Peyer's patch (tissue), 4 donors: ENCODE measurements at regions not wholly inside any gene's neighbourhood (a gene's known extent, or its start where the extent isn't known, plus 50 kb on each side); places are given as distances from the start of the nearest gene placed in this dataset.
A peak's percentile ranks its signal among the peaks of the same experiment; 100 is the strongest.

Experiments
- DNase-seq, 3 donors: peaks; one replicate each; pipeline ENCODE4 v3.0.0-alpha.2; 2017 to 2019
- H3K27ac ChIP-seq, 4 donors: fragments of 200-600 bp; sonication (generic); one replicate each; pipeline ENCODE4 v1.5.1; 2016 to 2019
- H3K27me3 ChIP-seq, 2 donors: fragments of 200-600 bp; sonication (generic); one replicate each; pipeline ENCODE4 v1.5.1; 2019
- H3K36me3 ChIP-seq, 3 donors: fragments of 200-600 bp; sonication (generic); one replicate each; pipeline ENCODE4 v1.5.1; 2016 to 2019
- H3K4me1 ChIP-seq, 4 donors: fragments of 200-600 bp; sonication (generic); one replicate each; pipeline ENCODE4 v1.5.1; 2016 to 2019
- H3K4me3 ChIP-seq, 4 donors: fragments of 200-600 bp; sonication (generic); 1 replicate in 3 of 4; 2 replicates in 1 of 4; pipeline ENCODE4 v1.5.1; 2016 to 2019; ENCODE audit warnings: mild to moderate bottlenecking in 1 of 4
- H3K9me3 ChIP-seq, 4 donors: fragments of 200-600 bp; sonication (generic); one replicate each; pipeline ENCODE4 v1.5.1; 2016 to 2019; ENCODE audit warnings: mild to moderate bottlenecking in 1 of 4
- CTCF ChIP-seq, 6 experiments: fragments of 450-650 bp in 4 of 6; fragments of 200-600 bp in 2 of 6; sonication (generic) in 1 of 6; IDR thresholded peaks; one replicate each; pipeline ENCODE4 v1.5.1; 2017 to 2019; ENCODE audit warnings: antibody characterized with exemption in 6 of 6, mild to moderate bottlenecking in 3 of 6, moderate library complexity in 1 of 6
- POLR2A ChIP-seq, 2 donors: fragments of 450-650 bp; IDR thresholded peaks; one replicate each; pipeline ENCODE4 v1.5.1; 2017; ENCODE audit warnings: antibody characterized with exemption in 2 of 2, mild to moderate bottlenecking in 2 of 2, moderate library complexity in 2 of 2

DNA sequence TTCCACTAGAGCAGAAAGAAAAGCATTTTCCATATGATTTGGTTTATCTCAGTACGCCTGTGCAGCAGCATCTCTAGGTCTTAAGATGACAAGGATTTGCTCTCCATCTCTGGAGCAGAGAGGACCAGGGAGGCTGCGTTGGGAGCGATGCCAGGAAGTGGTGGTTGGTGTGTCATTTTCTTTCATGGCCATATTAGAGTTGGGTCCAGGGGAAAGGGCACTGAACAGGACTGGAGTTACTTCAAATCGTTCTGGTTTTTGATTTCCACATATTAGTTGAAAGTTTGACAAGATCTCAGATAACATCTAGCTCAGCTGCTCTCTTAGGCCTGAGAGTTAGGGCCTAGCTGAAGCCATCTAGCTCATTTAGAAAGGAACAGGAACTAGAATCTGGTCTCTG lies 157.7 kb downstream of the ADAMTS15 start:
- H3K27ac ChIP-seq = no peak overlapping the region
- no peaks in the 10 kb centered on the region for H3K36me3 ChIP-seq
- H3K9me3 ChIP-seq = no peaks in the 10 kb centered on the region
- H3K4me3 ChIP-seq = no peak overlapping the region
- H3K27me3 ChIP-seq = no peaks in the 10 kb centered on the region
- TF ChIP-seq POLR2A (IDR thresholded peaks at IDR 0.05) = no peak
- no peak for TF ChIP-seq CTCF (IDR thresholded peaks at IDR 0.05)
- DNase-seq = no peak
- H3K4me1 ChIP-seq = peaks cover 0 to 9% (median 0%) of the 10 kb centered on the region in 4 donors

GRCh38 chr11:130606781-130607511 lies 158.5 kb downstream of the ADAMTS15 start:
- DNase-seq = no peak
- no peaks in the 10 kb centered on the region for H3K27me3 ChIP-seq

DNA sequence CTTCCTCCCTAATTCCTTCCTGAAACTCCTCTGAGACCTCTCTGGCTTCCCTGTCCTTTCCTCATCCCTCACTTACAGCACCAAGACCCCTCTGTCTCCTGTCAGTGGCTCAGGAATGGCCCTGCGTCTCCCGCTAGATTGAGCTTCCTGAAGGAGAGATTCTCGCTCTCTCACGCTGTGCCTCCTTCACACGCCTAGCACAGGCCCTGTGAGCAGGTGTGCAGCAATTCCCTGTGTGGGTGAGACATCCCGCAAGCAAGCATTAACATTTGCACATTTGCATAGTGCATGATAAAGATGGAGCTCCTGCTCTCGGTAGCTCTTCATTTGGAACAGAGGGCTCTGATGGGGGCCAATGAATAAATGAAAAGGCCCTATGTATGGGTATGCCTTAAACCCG lies 159.8 kb downstream of the ADAMTS15 start:
- DNase-seq = no peak
- H3K4me1 ChIP-seq = no peaks in the 10 kb centered on the region
- no peaks in the 10 kb centered on the region for H3K9me3 ChIP-seq
- no peak for TF ChIP-seq POLR2A (IDR thresholded peaks at IDR 0.05)
- TF ChIP-seq CTCF (IDR thresholded peaks at IDR 0.05) = no peak
- no peaks in the 10 kb centered on the region for H3K36me3 ChIP-seq
- no peak overlapping the region for H3K4me3 ChIP-seq
- H3K27ac ChIP-seq = peak overlapping the region in 2 of 4 donors; percentile 41 to 43
- no peaks in the 10 kb centered on the region for H3K27me3 ChIP-seq

More at GRCh38 chr11:130606781-130607511, 158.5 kb downstream of the ADAMTS15 start:
- Histone ChIP-seq H3K4me1 (peaks cover 0 to 6% (median 0%) of the 10 kb centered on the region in 4 donors), H3K9me3 (no peaks in the 10 kb centered on the region), H3K4me3 (no peak overlapping the region), H3K27ac (no peak overlapping the region), H3K36me3 (no peaks in the 10 kb centered on the region)
- no peak for TF ChIP-seq CTCF (IDR thresholded peaks at IDR 0.05)
- no peak for TF ChIP-seq POLR2A (IDR thresholded peaks at IDR 0.05)

DNA sequence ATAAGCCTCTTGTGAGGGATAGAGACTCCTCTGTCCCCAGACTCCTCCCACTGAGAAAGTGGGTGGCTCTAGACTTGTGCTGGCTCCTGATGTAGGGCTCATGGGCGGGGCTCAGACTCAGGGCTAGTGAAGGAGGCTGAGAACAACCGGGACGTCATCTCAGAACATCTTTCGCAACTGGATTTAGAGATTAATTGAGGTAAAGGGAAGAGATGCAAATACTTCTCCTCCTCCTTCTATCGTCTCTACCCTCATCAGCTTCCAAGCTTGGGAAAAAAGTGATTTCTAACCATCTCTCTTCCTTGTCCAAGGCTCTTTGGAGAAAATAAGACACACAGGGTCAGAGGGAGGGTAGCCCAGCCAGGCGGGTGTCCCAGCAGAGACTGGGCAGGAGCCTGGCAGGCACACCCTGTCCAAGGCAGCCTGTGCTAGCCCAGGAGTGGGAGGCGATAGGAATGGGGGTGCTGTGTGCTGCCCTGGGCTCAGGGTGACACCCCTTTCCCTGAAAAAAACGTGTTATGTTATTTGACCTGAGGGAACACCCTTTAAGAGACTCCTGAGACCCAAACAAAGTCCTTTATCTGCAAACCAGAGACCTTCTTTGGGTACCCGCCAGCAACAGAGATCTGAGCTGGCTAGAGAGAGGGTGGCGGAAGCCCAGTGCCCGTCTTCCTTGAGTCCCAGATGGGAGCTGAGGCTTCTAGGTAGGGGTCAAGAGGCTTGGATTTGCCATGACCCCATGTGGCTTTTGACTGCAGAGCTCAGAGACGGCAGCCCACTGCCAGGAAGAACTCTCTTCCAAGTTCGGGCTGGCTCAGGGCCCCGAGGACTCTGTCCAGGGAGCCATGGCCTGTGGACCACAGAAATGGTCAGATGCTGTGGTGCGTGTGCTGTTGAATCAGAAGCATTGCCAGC lies 160.9 kb downstream of the ADAMTS15 start:
- H3K27ac ChIP-seq = peak overlapping the region; percentile 22 to 68 (median 42)

GRCh38 chr11:130611791-130612251 lies 163.4 kb downstream of the ADAMTS15 start:
- TF ChIP-seq POLR2A (IDR thresholded peaks at IDR 0.05) (no peak), CTCF (IDR thresholded peaks at IDR 0.05) (no peak)
- no peak overlapping the region for H3K4me3 ChIP-seq

More for the DNA sequence above, 160.9 kb downstream of the ADAMTS15 start:
- H3K4me3 ChIP-seq = no peak overlapping the region
- no peak for TF ChIP-seq CTCF (IDR thresholded peaks at IDR 0.05)
- no peak for TF ChIP-seq POLR2A (IDR thresholded peaks at IDR 0.05)
- H3K4me1 ChIP-seq = no peaks in the 10 kb centered on the region
- peak in 2 of 3 donors; percentile 23 to 84 for DNase-seq
- H3K9me3 ChIP-seq = no peaks in the 10 kb centered on the region
- H3K36me3 ChIP-seq = no peaks in the 10 kb centered on the region
- H3K27me3 ChIP-seq = no peaks in the 10 kb centered on the region

More at GRCh38 chr11:130611791-130612251, 163.4 kb downstream of the ADAMTS15 start:
- no peaks in the 10 kb centered on the region for H3K27me3 ChIP-seq
- no peaks in the 10 kb centered on the region for H3K4me1 ChIP-seq
- H3K27ac ChIP-seq = no peak overlapping the region
- DNase-seq = no peak
- no peaks in the 10 kb centered on the region for H3K9me3 ChIP-seq
- H3K36me3 ChIP-seq = no peaks in the 10 kb centered on the region
